ENCODE measurements at regions not wholly inside any gene's neighbourhood (a gene's known extent, or its start where the extent isn't known, plus 50 kb on each side); places are given as distances from the start of the nearest gene placed in this dataset.
"Not testable (repeated sequence)": the region's sequence is repeated elsewhere in the genome, so short reads cannot be mapped to it uniquely, and the experiment has no call there.

GRCh38 chr4:79217025-79217424 is 108.8 kb downstream of the NAA11 start:
- no peak for DNase-seq (ENCODE audit: low spot score)

GRCh38 chr4:79213702-79214101 is 112.2 kb downstream of the NAA11 start:
- DNase-seq (ENCODE audit: low spot score) = no peak

GRCh38 chr4:79213010-79213409 is 112.9 kb downstream of the NAA11 start:
- no peak for DNase-seq (ENCODE audit: low spot score)

GRCh38 chr4:79212311-79212710 is 113.5 kb downstream of the NAA11 start:
- DNase-seq (ENCODE audit: low spot score) = no peak

- DNase-seq (ENCODE audit: low spot score) = peak; percentile 94
Observed at GRCh38 chr4:79211490-79211889, 114.4 kb downstream of the NAA11 start.

GRCh38 chr4:79210636-79211049 is 115.2 kb downstream of the NAA11 start:
- DNase-seq (ENCODE audit: low spot score) = no peak

- DNase-seq (ENCODE audit: low spot score) = no peak
Observed at GRCh38 chr4:79209822-79210635, 115.8 kb downstream of the NAA11 start.

- DNase-seq (ENCODE audit: low spot score) = peak; percentile 8
Observed at GRCh38 chr4:79209081-79209480, 116.8 kb downstream of the NAA11 start.

- no peak for DNase-seq (ENCODE audit: low spot score)
Observed at GRCh38 chr4:79207281-79207680, 118.6 kb downstream of the NAA11 start.

GRCh38 chr4:79206660-79207059 is 119.2 kb downstream of the NAA11 start:
- DNase-seq (ENCODE audit: low spot score) = no peak

GRCh38 chr4:79205121-79205520 is 120.7 kb downstream of the NAA11 start:
- DNase-seq (ENCODE audit: low spot score) = no peak

- no peak for DNase-seq (ENCODE audit: low spot score)
Observed at GRCh38 chr4:79201971-79202370, 123.9 kb downstream of the NAA11 start.

- DNase-seq (ENCODE audit: low spot score) = no peak
Observed at GRCh38 chr4:79199743-79200142, 126.1 kb downstream of the NAA11 start.

- no peak for DNase-seq (ENCODE audit: low spot score)
Observed at GRCh38 chr4:79198951-79199587, 126.8 kb downstream of the NAA11 start.

GRCh38 chr4:79197275-79198009 is 128.4 kb downstream of the NAA11 start:
- no peak for DNase-seq (ENCODE audit: low spot score)

- not testable (repeated sequence) for DNase-seq (ENCODE audit: low spot score)
Observed at GRCh38 chr4:79191292-79191691, 134.6 kb downstream of the NAA11 start.

- no peak for DNase-seq (ENCODE audit: low spot score)
Observed at GRCh38 chr4:79185526-79186045, 140.3 kb downstream of the NAA11 start.

GRCh38 chr4:79184476-79184875 is 141.4 kb downstream of the NAA11 start:
- no peak for DNase-seq (ENCODE audit: low spot score)

- DNase-seq (ENCODE audit: low spot score) = no peak
Observed at GRCh38 chr4:79182209-79182608, 143.7 kb downstream of the NAA11 start.

- no peak for DNase-seq (ENCODE audit: low spot score)
Observed at GRCh38 chr4:79181190-79181589, 144.7 kb downstream of the NAA11 start.

- peak; percentile 48 for DNase-seq (ENCODE audit: low spot score)
Observed at GRCh38 chr4:79178760-79179159, 147.1 kb downstream of the NAA11 start.

GRCh38 chr4:79177388-79177787 is 148.5 kb downstream of the NAA11 start:
- no peak for DNase-seq (ENCODE audit: low spot score)

GRCh38 chr4:79176351-79176750 is 149.5 kb downstream of the NAA11 start:
- DNase-seq (ENCODE audit: low spot score) = no peak

Data from cerebellar cortex (tissue), 1 donor.